HEK293T (cell line): ENCODE measurements at regions not wholly inside any gene's neighbourhood (a gene's known extent, or its start where the extent isn't known, plus 50 kb on each side); places are given as distances from the start of the nearest gene placed in this dataset.

ENCODE experiments used
- ELF4 ChIP-seq: fragments of 450-650 bp; IDR thresholded peaks from 2 replicates; pipeline ENCODE4 v1.6.1; 2017; ENCODE audit warnings: antibody characterized with exemption
- FOXM1 ChIP-seq: fragments of 450-650 bp; IDR thresholded peaks from 2 replicates; pipeline ENCODE4 v1.6.1; 2017; ENCODE audit warnings: mild to moderate bottlenecking, borderline replicate concordance
- ZNF384 ChIP-seq: fragments of 450-650 bp; IDR thresholded peaks from 2 replicates; pipeline ENCODE4 v1.6.1; 2016

DNA sequence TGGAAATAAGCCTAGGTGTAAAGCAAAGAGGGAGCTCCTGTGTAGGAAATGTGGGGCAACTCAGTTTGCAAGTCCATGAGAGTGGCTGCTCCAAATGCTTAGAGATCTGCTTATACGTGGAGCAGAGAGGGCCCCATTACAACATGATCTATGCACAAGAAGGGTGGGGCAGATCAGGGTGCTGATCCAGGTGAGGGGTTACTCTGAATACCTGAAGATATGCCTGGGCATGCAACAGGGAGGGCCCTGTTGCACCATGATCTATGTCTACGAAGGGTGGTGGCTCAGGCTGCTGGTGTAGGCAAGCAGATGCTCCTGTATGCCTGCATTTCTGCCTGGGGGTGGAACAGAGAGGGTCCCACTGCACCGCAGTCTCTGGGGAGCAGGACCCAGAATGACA, 1121.2 kb downstream of the RAPGEF2 start:
- no peak for TF ChIP-seq ZNF384
- TF ChIP-seq ELF4: no peak
- no peak for TF ChIP-seq FOXM1
